IPS DF 19.7 (cell line): ENCODE measurements at regions not wholly inside any gene's neighbourhood (a gene's known extent, or its start where the extent isn't known, plus 50 kb on each side); places are given as distances from the start of the nearest gene placed in this dataset.

ENCODE experiments used
- DNase-seq: peaks from one replicate; pipeline ENCODE4 v3.0.0-alpha.2; 2013; ENCODE audit warnings: low read depth, low spot score

GRCh38 chr15:96390986-96391385 is 60.5 kb downstream of the NR2F2 start:
- no peak for DNase-seq

GRCh38 chr15:96392380-96393208 is 62.1 kb downstream of the NR2F2 start:
- no peak for DNase-seq

DNA sequence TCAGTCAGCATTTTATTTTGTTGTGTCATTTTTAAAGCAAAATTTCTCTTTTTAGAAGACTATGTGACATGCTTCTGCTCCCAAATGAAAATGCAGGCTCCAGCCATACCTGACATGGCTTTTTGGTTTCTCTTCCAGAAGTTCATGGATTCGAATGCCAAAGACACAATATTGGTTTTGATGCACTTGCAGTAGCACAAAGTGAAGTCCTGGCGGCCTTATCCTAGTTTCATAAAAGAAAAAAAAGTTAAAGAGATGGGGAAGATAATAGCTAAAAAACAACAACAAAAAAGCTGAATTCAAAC is 62.7 kb downstream of the NR2F2 start:
- no peak for DNase-seq

DNA sequence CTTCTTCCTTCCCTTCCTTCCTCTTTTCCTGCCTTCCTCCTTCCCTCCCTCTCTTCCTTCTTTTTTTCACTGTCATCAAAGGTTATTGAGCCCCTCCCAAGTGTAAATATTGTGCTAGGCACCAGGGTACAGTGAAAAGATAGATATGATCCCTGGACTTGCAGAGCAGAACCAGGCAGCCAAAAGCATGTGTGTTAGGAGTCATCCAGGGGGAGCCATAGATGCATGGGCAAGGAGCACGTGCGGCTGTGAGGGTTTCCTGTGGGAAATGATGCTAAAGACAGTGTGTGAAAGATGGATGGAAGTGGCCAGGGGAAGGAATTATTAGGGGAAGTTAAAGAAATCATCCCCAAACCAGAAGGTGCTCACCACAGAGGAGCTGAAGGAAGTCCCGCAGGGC is 65.2 kb downstream of the NR2F2 start:
- DNase-seq: no peak

DNA sequence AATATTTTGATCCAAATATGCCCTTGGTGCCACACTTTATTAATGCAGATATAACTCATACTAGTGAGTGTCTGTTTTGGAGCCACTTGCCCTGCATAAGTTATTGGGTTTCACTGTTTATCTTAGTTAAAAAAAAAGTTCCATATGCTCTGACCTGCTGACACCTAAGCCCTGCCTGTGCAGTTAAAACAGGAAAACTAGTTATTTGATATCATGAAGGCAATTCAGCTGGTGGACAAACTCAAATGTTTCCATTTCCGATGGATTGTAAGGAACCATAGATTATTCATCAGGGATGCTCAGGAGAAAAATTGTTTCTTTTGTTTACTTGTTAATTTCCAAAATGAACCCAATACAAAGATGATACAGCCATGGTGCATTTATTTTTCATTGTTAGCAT is 68.3 kb downstream of the NR2F2 start:
- DNase-seq: no peak

GRCh38 chr15:96402403-96402802 is 71.9 kb downstream of the NR2F2 start:
- no peak for DNase-seq

- DNase-seq: no peak
Measured at GRCh38 chr15:96403071-96403470, 72.6 kb downstream of the NR2F2 start.

GRCh38 chr15:96403932-96404331 is 73.4 kb downstream of the NR2F2 start:
- DNase-seq: no peak

DNA sequence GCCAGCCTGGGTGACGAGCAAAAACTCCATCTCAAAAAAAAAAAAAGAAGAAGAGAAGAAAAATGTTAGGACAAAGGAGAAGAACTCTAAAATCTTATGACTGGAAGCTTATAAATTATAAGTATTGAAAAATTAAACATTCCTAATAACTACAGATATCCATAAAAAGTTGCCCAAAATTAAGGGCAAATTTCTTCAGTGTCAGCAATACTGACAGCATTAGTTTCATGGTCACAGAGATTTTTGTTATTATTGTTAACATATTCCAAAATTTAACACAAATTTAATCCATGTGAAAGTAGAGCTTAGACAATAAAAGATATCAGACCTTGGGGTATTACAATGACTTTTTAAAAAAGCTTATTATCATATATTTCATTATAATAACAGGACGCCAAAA is 74.1 kb downstream of the NR2F2 start:
- no peak for DNase-seq

GRCh38 chr15:96406291-96406690 is 75.8 kb downstream of the NR2F2 start:
- no peak for DNase-seq

DNA sequence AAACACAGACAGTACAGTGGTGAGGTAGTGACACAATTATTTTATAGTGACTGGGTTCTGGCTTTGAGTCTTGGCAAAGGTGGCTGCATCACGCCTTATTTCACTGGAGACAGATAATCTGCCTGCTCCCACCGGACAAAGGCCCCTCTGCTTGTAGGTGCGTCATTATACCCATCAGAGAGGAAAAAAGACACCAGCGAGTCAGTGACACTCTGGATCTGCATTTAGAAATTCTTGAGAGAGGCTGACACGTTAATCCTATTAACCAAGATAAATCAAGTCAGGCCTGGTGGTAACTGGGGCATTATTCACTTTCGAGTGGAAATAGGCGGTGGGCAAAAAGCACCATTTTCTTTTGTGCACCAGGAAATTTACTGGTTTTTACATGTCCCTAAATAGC is 76.2 kb downstream of the NR2F2 start:
- DNase-seq: no peak

GRCh38 chr15:96407482-96407881 is 77.0 kb downstream of the NR2F2 start:
- DNase-seq: no peak

DNA sequence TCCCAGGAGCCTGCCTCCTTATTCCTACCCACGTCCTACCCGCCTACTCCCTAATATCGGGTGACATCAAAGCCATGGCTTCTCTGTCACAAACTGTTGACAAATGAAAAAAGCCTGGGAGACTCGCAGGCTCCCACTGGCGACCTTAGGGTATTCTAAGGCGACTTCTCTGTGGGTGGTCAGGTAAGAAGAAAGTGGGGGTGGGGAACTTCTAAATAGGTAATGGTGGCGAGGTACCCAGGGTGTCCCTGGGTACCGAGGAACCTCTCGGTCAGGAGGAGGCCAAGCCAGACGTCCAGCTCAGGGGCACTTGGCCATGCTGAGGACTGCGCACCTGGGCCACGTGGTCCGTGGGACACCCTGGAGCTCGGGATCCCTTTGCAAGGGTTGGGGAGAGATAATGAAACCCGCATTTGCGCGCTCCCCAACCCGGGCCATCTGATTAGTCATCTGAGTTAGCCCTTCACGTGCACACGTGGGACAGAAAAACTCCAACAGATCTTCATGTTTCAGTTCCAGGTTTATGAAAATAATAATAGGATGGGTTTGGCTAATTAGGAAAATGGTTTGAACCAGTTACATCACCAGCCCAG is 78.2 kb downstream of the NR2F2 start:
- no peak for DNase-seq

DNA sequence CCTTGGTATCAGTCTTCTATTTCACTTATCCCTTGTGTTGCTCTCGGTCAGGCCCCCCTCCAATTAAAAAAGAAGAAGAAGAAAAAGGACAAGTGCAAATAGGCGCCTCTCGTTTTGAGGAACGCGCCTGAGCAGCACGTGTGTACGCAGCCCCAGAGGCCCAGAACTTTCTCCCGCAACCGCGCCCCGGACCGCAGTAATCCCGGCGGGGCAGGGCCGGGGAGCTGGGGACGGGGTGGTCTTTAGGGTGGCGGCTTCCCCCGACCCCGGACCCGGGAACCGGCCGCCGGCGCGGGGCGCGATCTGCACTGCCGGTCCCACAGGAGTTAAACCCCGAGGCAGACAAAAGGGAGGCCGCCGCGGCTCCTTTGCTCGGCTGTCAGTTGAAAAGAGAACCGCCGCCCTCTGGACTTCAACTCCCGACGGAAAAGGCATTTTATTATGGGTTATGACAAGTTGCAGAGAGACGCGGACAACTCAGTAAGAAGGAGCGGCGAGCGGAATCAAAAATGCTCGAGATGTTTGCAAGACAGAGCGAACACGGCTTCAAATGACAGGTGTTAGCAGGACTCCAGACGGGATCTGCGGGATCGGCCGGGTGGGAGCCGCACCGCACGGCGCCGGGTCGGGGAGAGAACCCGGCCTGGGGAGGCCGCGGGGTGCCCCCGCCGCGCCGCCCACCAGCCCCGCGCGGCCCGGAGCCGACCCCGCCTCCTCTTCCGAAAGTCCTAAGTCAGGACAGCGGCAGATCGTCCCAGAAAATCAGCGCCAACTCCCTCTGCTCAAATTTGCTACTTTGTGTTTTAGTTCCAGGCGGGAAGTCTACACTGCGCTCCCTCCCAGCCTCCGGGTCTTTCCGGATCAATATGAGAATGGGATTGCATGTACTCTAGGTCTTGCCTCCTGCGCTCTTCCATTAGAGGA is 79.0 kb downstream of the NR2F2 start:
- no peak for DNase-seq

DNA sequence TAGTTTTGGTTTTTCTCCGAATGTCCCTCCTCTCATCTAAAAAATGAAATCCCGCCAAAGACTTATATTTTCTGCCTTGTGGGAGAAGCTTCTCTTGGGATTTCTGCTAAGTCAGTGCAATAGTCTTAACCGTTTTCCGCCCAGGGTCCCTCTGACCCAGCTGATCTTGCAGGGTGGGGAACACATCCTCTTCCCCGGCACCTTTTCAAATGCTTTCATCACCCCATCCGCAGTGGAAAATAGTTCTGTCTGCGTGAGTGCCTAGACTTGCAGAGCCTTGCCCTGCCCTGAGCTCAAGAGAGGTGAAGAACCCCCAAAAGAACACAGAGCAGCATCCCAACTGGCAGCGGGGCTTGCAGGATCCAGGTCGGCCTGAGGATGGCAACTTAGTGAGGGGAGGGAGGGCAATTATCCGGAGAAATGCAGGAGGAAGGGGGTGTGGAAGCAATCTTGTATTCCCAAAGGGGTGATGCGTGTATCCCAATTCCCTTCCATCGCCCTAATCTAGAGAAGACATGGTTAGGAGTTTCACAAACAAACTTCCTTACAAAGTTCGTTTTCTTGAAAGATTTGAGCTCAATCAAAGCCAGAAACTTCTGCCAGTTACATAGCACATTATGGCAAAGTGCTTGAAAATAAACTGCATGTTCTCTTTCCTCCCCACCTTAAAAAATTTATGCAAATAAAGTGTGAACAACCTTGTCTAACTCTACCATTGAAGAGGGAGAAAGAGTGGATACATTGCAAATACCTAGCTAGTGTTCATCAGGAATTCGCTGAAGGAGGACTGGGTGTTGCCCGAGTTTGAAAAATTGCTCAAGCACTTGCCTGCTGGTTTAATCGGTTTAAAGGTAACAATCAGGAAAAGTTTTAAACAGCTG is 79.9 kb downstream of the NR2F2 start:
- no peak for DNase-seq

GRCh38 chr15:96411056-96412031 is 80.8 kb downstream of the NR2F2 start:
- DNase-seq: no peak

DNA sequence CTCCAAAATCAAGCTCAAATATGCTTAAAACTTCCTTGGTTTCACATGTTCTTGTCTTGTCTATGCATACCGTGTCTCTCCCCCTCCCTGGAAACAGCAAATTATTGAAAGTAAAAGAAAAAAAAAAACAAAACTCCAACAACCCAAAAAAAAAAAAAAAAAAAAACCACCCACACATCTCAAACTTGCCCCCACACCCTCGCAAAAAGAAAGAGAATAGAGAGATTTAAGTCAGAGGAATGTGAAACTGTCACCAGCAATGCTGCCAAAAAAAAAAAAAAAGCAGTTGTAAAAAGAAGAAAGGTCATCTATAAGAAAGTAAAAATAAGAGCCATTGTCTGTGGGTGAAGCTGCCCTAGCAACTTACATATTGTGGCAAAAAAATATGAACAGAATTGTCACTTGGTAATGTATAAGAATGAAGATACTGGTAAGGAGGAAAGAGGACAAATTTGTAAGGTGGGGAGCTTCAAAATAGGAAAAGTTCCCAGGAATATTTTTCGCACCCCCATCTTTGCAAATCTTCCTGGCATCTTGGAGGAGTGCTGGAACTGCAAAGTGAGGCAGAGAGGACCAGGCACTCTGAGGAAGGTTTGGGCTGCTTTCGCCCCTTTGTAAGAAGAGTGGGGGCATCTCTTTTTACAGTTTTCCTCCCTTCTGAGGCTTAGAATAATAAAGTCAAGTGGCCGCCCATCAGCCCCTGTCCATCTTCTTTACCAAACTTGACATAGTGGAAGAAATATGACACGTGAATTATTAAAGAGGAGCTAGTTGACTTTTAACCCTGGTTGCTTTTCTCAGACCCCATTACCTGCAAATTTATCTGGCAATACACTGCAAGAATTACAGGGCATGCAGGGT is 81.8 kb downstream of the NR2F2 start:
- DNase-seq: no peak

DNA sequence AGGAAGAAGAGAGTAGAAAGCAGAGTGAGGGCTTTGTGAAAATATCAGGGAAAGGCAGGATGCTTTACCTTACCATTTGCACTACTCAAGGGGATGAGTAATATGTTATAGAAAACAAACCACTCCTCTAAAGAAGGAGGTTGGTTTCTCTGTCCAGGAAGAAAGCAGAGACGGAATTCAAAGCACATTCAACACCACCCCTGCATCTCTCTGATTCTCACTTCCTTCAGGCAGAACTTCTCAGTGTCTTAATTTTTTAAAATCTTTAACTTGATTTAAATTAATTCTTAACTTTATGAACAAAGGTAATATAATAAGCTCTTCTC is 82.4 kb downstream of the NR2F2 start:
- no peak for DNase-seq

GRCh38 chr15:96413657-96414056 is 83.2 kb downstream of the NR2F2 start:
- no peak for DNase-seq

GRCh38 chr15:96414875-96415274 is 84.4 kb downstream of the NR2F2 start:
- no peak for DNase-seq
